Neural cell (in vitro differentiated cells): ENCODE measurements at regions not wholly inside any gene's neighbourhood (a gene's known extent, or its start where the extent isn't known, plus 50 kb on each side); places are given as distances from the start of the nearest gene placed in this dataset.

Experiments
- EP300 ChIP-seq: fragments of 450-650 bp; conservative IDR thresholded peaks from 2 replicates; pipeline ENCODE4 v1.6.1; 2014; ENCODE audit warnings: antibody characterized with exemption, mild to moderate bottlenecking, moderate library complexity; ENCODE audit not compliant: poor library complexity, severe bottlenecking
- TF ChIP-seq, protein P1 (sequence below): IDR thresholded peaks from 2 replicates; pipeline ENCODE4 v1.6.1; 2012; ENCODE audit warnings: borderline replicate concordance
- TF ChIP-seq, protein P2 (sequence below): fragments of 450-650 bp; IDR thresholded peaks from 2 replicates; pipeline ENCODE4 v1.5.1; 2014; ENCODE audit warnings: antibody characterized with exemption, mild to moderate bottlenecking, moderate library complexity; ENCODE audit not compliant: poor library complexity, severe bottlenecking

DNA sequence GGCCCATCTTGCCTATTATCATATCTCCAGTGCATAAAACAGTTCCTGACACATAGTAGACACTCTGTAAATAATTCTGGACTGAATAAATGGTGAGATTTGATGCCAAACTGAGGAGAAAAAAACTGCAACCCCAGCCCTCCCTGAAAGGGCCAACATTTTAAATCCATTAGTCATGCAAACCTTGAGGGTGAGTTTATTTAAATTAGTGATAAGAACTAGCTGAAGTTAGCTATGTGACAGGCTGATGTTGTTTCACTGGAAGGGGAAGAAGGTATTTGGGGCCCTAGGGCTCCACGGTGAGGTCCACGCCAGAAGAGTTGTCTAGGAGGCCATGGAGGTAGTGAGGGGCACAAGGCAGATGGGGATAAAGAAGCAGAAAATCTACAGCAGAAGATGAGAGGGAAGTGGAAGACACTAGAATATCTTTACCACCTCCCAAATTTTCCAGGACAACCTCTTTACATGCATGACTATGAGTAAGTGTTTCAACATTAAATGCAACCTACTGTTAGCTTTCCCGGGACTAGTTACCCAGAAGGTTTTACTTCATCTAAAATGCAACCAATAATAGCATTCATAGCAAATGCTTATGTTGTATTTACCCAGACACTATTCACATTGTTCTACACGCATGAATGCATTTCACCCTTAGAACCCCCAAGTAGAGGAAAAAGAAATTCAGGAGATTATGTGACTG is 183.2 kb upstream of the LYZL1 start:
- TF ChIP-seq, protein P1, sequence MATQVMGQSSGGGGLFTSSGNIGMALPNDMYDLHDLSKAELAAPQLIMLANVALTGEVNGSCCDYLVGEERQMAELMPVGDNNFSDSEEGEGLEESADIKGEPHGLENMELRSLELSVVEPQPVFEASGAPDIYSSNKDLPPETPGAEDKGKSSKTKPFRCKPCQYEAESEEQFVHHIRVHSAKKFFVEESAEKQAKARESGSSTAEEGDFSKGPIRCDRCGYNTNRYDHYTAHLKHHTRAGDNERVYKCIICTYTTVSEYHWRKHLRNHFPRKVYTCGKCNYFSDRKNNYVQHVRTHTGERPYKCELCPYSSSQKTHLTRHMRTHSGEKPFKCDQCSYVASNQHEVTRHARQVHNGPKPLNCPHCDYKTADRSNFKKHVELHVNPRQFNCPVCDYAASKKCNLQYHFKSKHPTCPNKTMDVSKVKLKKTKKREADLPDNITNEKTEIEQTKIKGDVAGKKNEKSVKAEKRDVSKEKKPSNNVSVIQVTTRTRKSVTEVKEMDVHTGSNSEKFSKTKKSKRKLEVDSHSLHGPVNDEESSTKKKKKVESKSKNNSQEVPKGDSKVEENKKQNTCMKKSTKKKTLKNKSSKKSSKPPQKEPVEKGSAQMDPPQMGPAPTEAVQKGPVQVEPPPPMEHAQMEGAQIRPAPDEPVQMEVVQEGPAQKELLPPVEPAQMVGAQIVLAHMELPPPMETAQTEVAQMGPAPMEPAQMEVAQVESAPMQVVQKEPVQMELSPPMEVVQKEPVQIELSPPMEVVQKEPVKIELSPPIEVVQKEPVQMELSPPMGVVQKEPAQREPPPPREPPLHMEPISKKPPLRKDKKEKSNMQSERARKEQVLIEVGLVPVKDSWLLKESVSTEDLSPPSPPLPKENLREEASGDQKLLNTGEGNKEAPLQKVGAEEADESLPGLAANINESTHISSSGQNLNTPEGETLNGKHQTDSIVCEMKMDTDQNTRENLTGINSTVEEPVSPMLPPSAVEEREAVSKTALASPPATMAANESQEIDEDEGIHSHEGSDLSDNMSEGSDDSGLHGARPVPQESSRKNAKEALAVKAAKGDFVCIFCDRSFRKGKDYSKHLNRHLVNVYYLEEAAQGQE = no peak
- TF ChIP-seq, protein P2, sequence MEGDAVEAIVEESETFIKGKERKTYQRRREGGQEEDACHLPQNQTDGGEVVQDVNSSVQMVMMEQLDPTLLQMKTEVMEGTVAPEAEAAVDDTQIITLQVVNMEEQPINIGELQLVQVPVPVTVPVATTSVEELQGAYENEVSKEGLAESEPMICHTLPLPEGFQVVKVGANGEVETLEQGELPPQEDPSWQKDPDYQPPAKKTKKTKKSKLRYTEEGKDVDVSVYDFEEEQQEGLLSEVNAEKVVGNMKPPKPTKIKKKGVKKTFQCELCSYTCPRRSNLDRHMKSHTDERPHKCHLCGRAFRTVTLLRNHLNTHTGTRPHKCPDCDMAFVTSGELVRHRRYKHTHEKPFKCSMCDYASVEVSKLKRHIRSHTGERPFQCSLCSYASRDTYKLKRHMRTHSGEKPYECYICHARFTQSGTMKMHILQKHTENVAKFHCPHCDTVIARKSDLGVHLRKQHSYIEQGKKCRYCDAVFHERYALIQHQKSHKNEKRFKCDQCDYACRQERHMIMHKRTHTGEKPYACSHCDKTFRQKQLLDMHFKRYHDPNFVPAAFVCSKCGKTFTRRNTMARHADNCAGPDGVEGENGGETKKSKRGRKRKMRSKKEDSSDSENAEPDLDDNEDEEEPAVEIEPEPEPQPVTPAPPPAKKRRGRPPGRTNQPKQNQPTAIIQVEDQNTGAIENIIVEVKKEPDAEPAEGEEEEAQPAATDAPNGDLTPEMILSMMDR = no peak
- TF ChIP-seq EP300 = no peak
